Loucy (cell line): ENCODE measurements at regions not wholly inside any gene's neighbourhood (a gene's known extent, or its start where the extent isn't known, plus 50 kb on each side); places are given as distances from the start of the nearest gene placed in this dataset.

Source experiments
- H2AFZ ChIP-seq: fragments of 200-600 bp; sonication (generic); 2 replicates; pipeline ENCODE4 v1.6.0; 2016; ENCODE audit warnings: antibody characterized with exemption, mild to moderate bottlenecking, low read length, moderate library complexity
- H3F3A ChIP-seq: fragments of 200-600 bp; 2 replicates; pipeline ENCODE4 v1.6.0; 2016; ENCODE audit warnings: antibody characterized with exemption, low read depth, mild to moderate bottlenecking
- H3K27me3 ChIP-seq: fragments of 200-600 bp; sonication (generic); 2 replicates; pipeline ENCODE4 v1.6.1; 2014; ENCODE audit warnings: low read length, mild to moderate bottlenecking; ENCODE audit not compliant: insufficient read depth, poor library complexity, severe bottlenecking
- H3K36me3 ChIP-seq: fragments of 200-600 bp; sonication (generic); 2 replicates; pipeline ENCODE4 v1.6.1; 2016; ENCODE audit warnings: low read length; ENCODE audit not compliant: insufficient read depth
- H3K4me1 ChIP-seq: fragments of 200-600 bp; sonication (generic); 2 replicates; pipeline ENCODE4 v1.5.1; 2014; ENCODE audit warnings: low read length, mild to moderate bottlenecking; ENCODE audit not compliant: insufficient read depth, poor library complexity, severe bottlenecking
- H3K4me2 ChIP-seq: fragments of 200-600 bp; sonication (generic); 2 replicates; pipeline ENCODE4 v1.6.0; 2014; ENCODE audit warnings: antibody characterized with exemption, low read length, low read depth, mild to moderate bottlenecking; ENCODE audit not compliant: poor library complexity, severe bottlenecking
- H3K4me3 ChIP-seq: fragments of 200-600 bp; sonication (generic); 2 replicates; pipeline ENCODE4 v1.5.1; 2014; ENCODE audit warnings: low read length, mild to moderate bottlenecking, mixed read lengths; ENCODE audit not compliant: poor library complexity, severe bottlenecking
- H3K79me2 ChIP-seq: fragments of 200-600 bp; sonication (generic); 2 replicates; pipeline ENCODE4 v1.6.1; 2014; ENCODE audit warnings: low read length; ENCODE audit not compliant: insufficient read depth
- H3K9ac ChIP-seq: fragments of 200-600 bp; sonication (generic); 2 replicates; pipeline ENCODE4 v1.6.0; 2014; ENCODE audit warnings: mild to moderate bottlenecking, low read depth, low read length, moderate library complexity; ENCODE audit not compliant: poor library complexity, severe bottlenecking
- H3K9me2 ChIP-seq: fragments of 200-600 bp; sonication (generic); replicated peaks from 2 replicates; pipeline ENCODE4 v1.6.1; 2016; ENCODE audit warnings: low read depth, low read length, mixed read lengths
- H3K9me3 ChIP-seq: fragments of 200-600 bp; sonication (generic); 2 replicates; pipeline ENCODE4 v1.6.1; 2014; ENCODE audit warnings: mild to moderate bottlenecking, antibody characterized with exemption, low read length, low read depth; ENCODE audit not compliant: insufficient read depth
- H4K20me1 ChIP-seq: fragments of 200-600 bp; sonication (generic); 2 replicates; pipeline ENCODE4 v1.6.0; 2014; ENCODE audit warnings: antibody characterized with exemption, low read length, mild to moderate bottlenecking; ENCODE audit not compliant: insufficient read depth, poor library complexity, severe bottlenecking
- CTCF ChIP-seq: fragments of 200-600 bp; sonication (generic); conservative IDR thresholded peaks from 2 replicates; pipeline ENCODE4 v1.5.1; 2014; ENCODE audit warnings: mild to moderate bottlenecking, antibody characterized with exemption, low read length
- EZH2phosphoT487 ChIP-seq: fragments of 200-600 bp; IDR thresholded peaks from 2 replicates; pipeline ENCODE4 v1.6.1; 2018; ENCODE audit warnings: antibody characterized with exemption, mild to moderate bottlenecking, moderate library complexity, borderline replicate concordance

GRCh38 chr1:188423073-188423472 lies 1594.3 kb downstream of the PLA2G4A start:
- TF ChIP-seq CTCF, result no peak
- no peak for TF ChIP-seq EZH2phosphoT487
- Histone ChIP-seq H3K4me1 (no peaks in the 10 kb centered on the region), H3F3A (no peaks in the 10 kb centered on the region), H3K79me2 (no peaks in the 10 kb centered on the region), H3K9ac (no peak overlapping the region), H3K4me2 (no peak overlapping the region), H3K4me3 (no peak overlapping the region), H3K27me3 (no peaks in the 10 kb centered on the region), H2AFZ (no peak overlapping the region), H3K36me3 (no peaks in the 10 kb centered on the region), H4K20me1 (no peaks in the 10 kb centered on the region), H3K9me3 (no peaks in the 10 kb centered on the region), H3K9me2 (no peaks in the 10 kb centered on the region)

- Histone ChIP-seq H3K79me2 (no peaks in the 10 kb centered on the region), H2AFZ (no peak overlapping the region), H4K20me1 (no peaks in the 10 kb centered on the region), H3K9me3 (no peaks in the 10 kb centered on the region), H3K9me2 (no peaks in the 10 kb centered on the region), H3K9ac (no peak overlapping the region), H3K4me1 (no peaks in the 10 kb centered on the region), H3K27me3 (no peaks in the 10 kb centered on the region), H3F3A (no peaks in the 10 kb centered on the region), H3K4me2 (no peak overlapping the region), H3K4me3 (no peak overlapping the region), H3K36me3 (no peaks in the 10 kb centered on the region)
- TF ChIP-seq EZH2phosphoT487 (no peak), CTCF (no peak)
Observed at GRCh38 chr1:188424176-188424575, 1595.4 kb downstream of the PLA2G4A start.

- H3K9ac ChIP-seq, result no peak overlapping the region
- no peaks in the 10 kb centered on the region for H3K9me2 ChIP-seq
- no peaks in the 10 kb centered on the region for H3K4me1 ChIP-seq
- H2AFZ ChIP-seq, result no peak overlapping the region
- no peaks in the 10 kb centered on the region for H3K36me3 ChIP-seq
- no peaks in the 10 kb centered on the region for H4K20me1 ChIP-seq
- TF ChIP-seq CTCF (no peak), EZH2phosphoT487 (no peak)
- H3K4me3 ChIP-seq, result no peak overlapping the region
- no peak overlapping the region for H3K4me2 ChIP-seq
- no peaks in the 10 kb centered on the region for H3K79me2 ChIP-seq
- no peaks in the 10 kb centered on the region for H3K9me3 ChIP-seq
- no peaks in the 10 kb centered on the region for H3K27me3 ChIP-seq
- H3F3A ChIP-seq, result no peaks in the 10 kb centered on the region
Observed at GRCh38 chr1:188425687-188426086, 1596.9 kb downstream of the PLA2G4A start.
